ENCODE measurements at regions not wholly inside any gene's neighbourhood (a gene's known extent, or its start where the extent isn't known, plus 50 kb on each side); places are given as distances from the start of the nearest gene placed in this dataset.

DNA sequence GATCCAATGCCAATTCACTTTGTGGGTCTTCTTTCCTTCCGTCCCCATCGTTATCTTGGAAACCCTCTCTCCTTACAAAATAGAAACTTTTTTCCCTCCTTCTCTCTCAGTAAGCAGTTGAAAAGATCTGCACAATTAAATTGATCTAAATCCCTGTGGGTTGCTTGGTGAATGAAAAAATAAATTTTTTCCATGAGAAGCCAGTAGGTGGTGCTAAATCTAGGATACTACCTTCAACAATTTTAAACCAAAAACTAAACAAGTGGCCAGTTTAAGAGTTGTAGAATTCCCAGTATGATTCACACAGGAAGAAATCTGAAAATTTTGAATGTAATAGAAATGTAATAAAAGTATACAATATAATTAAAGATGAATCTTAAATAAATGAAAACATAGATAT is 990.3 kb upstream of the ZNF722 start:
- Histone ChIP-seq H3K36me3 (no peaks in the 10 kb centered on the region), H3K27ac (no peak overlapping the region), H3K9me3 (no peaks in the 10 kb centered on the region), H3K27me3 (no peaks in the 10 kb centered on the region), H3K4me1 (no peaks in the 10 kb centered on the region), H3K4me3 (no peak overlapping the region)
- intact Hi-C loops (cut with DNase I; ENCODE audit: low total_unique reads), result no loop called here
- no peak for DNase-seq
- TF ChIP-seq, protein P1, sequence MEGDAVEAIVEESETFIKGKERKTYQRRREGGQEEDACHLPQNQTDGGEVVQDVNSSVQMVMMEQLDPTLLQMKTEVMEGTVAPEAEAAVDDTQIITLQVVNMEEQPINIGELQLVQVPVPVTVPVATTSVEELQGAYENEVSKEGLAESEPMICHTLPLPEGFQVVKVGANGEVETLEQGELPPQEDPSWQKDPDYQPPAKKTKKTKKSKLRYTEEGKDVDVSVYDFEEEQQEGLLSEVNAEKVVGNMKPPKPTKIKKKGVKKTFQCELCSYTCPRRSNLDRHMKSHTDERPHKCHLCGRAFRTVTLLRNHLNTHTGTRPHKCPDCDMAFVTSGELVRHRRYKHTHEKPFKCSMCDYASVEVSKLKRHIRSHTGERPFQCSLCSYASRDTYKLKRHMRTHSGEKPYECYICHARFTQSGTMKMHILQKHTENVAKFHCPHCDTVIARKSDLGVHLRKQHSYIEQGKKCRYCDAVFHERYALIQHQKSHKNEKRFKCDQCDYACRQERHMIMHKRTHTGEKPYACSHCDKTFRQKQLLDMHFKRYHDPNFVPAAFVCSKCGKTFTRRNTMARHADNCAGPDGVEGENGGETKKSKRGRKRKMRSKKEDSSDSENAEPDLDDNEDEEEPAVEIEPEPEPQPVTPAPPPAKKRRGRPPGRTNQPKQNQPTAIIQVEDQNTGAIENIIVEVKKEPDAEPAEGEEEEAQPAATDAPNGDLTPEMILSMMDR (IDR thresholded peaks at IDR 0.05), result no peak

DNA sequence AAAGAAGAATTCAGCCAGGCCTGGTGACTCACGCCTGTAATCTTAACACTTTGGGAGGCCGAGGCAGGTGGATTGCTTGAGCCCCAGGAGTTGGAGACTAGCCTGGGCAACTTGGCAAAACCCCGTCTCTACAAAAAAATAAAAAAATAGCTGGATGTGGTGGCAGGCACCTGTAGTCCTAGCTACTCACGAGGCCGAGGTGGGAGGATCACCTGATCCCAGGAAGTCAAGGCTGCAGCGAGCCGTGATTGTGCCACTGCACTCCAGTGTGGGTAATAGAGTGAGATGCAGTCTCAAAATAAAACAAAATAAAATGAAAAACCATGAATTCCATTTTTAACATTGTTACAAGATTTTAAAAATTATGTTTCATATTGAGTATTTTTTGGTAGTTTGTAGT is 988.9 kb upstream of the ZNF722 start:
- Histone ChIP-seq H3K36me3 (no peaks in the 10 kb centered on the region), H3K27me3 (no peaks in the 10 kb centered on the region), H3K4me3 (no peak overlapping the region), H3K9me3 (no peaks in the 10 kb centered on the region), H3K27ac (no peak overlapping the region), H3K4me1 (no peaks in the 10 kb centered on the region)
- TF ChIP-seq, protein P1 (IDR thresholded peaks at IDR 0.05), result no peak
- intact Hi-C loops (cut with DNase I; ENCODE audit: low total_unique reads), result no loop called here
- DNase-seq, result no peak

DNA sequence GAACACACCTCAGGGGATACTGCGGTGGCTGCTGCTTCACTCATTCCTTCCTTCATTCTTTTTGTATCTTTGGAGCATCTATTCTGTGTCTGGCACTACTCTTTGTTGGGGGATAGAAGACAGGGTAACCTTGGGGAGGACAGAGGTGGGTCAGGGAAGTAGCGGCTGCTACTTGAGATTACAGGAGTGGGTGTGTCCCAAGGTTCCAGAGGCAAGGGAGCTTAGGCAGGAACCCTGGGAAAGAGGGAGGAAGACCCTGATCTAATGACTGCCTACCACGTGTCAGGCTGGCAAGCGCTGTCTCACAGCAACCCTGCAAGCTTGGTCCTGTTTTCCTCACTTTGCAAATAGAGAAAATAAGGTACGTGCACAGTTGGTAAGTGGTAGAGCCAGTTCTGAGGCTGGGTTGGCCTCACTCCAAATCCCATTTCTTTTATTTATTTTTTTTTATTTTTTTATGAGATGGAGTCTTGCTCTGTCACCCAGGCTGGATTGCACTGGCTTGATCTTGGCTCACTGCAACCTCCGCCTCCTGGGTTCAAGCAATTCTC is 985.9 kb upstream of the ZNF722 start:
- H3K36me3 ChIP-seq, result no peaks in the 10 kb centered on the region
- TF ChIP-seq, protein P1 (IDR thresholded peaks at IDR 0.05), result no peak
- H3K4me3 ChIP-seq, result no peak overlapping the region
- intact Hi-C loops (cut with DNase I; ENCODE audit: low total_unique reads), result no loop called here
- no peaks in the 10 kb centered on the region for H3K27me3 ChIP-seq
- DNase-seq, result no peak
- no peak overlapping the region for H3K27ac ChIP-seq
- H3K4me1 ChIP-seq, result no peaks in the 10 kb centered on the region
- peaks cover 0 to 7% (median 5%) of the 10 kb centered on the region in 3 donors for H3K9me3 ChIP-seq

DNA sequence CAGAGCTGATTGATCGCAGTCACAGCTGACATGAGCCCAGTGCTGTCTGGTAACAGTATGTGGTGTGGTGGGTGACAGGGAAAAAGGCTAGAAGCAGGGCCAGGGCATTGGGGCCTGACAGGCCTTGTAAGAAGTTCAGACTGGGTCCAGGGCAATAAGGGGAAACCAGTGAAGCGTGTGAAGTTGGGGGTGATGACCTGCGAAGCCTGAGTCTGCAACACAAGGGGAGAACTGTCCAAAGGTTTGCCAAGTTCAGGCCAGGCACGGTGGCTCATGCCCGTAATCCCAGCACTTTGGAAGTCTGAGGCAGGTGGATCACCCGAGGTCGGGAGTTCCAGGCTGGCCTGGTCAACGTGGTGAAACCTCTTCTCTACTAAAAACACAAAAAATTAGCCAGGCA is 983.9 kb upstream of the ZNF722 start:
- peaks cover 0 to 7% (median 5%) of the 10 kb centered on the region in 3 donors for H3K9me3 ChIP-seq
- H3K36me3 ChIP-seq, result no peaks in the 10 kb centered on the region
- H3K27ac ChIP-seq, result no peak overlapping the region
- intact Hi-C loops (cut with DNase I; ENCODE audit: low total_unique reads), result no loop called here
- TF ChIP-seq, protein P1 (IDR thresholded peaks at IDR 0.05), result no peak
- no peak overlapping the region for H3K4me3 ChIP-seq
- H3K27me3 ChIP-seq, result no peaks in the 10 kb centered on the region
- no peak for DNase-seq
- H3K4me1 ChIP-seq, result no peaks in the 10 kb centered on the region

DNA sequence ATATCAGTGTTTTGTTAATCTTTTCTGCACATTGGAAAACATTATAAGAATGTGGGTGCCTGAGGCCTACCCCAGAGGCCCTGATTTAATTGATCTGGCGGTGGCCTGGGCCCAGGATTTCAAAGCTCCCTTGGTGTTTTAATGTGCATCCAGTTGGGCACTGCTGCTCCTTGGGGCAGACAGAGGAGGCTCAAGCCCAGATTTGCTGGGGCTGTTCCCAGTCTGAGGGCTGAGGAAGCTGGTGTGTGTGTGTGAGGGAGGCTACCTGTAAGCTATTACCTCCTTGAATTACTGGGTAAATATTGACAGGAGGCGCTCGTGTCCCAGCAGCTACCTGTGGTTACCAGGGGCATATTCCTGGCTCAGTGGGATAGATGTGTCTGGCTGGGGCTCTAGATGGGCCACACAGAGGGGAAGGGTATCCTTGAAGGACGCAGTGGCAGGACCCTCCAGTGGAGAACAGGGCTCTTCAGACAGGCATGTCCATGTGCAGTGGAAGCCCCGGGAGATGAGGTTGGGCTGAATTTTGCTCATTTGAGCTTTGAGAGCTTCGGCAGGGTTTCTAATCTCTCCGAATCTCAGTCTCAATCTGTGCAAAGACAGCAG is 975.4 kb upstream of the ZNF722 start:
- TF ChIP-seq, protein P1 (IDR thresholded peaks at IDR 0.05), result no peak
- H3K36me3 ChIP-seq, result no peaks in the 10 kb centered on the region
- intact Hi-C loops (cut with DNase I; ENCODE audit: low total_unique reads), result no loop called here

More for the DNA sequence above, 975.4 kb upstream of the ZNF722 start:
- Histone ChIP-seq H3K27ac (no peak overlapping the region), H3K27me3 (no peaks in the 10 kb centered on the region), H3K4me1 (no peaks in the 10 kb centered on the region), H3K9me3 (peaks cover 0 to 30% (median 0%) of the 10 kb centered on the region in 3 donors), H3K4me3 (no peak overlapping the region)
- DNase-seq, result no peak
